ENCODE measurements at regions not wholly inside any gene's neighbourhood (a gene's known extent, or its start where the extent isn't known, plus 50 kb on each side); places are given as distances from the start of the nearest gene placed in this dataset.

GRCh38 chr15:62874959-62875625, 167.5 kb upstream of the TPM1 start:
- TF ChIP-seq REST (IDR thresholded peaks at IDR 0.05; ENCODE audit: insufficient replicate concordance, low read depth): no peak
- TF ChIP-seq POLR2AphosphoS5 (IDR thresholded peaks at IDR 0.05; ENCODE audit: low read depth): no peak
- TF ChIP-seq SPI1 (IDR thresholded peaks at IDR 0.05; ENCODE audit: borderline replicate concordance, low read depth): no peak
- no peak for TF ChIP-seq CTCF (IDR thresholded peaks at IDR 0.05; ENCODE audit: insufficient read depth, low read length)
- no peak for TF ChIP-seq GABPA (IDR thresholded peaks at IDR 0.05; ENCODE audit: low read depth)
- H3K27ac ChIP-seq (replicated peaks): no peak overlapping the region
- DNase-seq (ENCODE audit: low read depth in 1 of 2, low spot score in 1 of 2): no peak
- peaks cover 2% of the 10 kb centered on the region for H3K27me3 ChIP-seq (ENCODE audit: insufficient read depth, poor library complexity, severe bottlenecking)
- no peak overlapping the region for H3K4me3 ChIP-seq (replicated peaks; ENCODE audit: insufficient read depth, low read length)

- no peak for TF ChIP-seq REST (IDR thresholded peaks at IDR 0.05; ENCODE audit: insufficient replicate concordance, low read depth)
- Histone ChIP-seq H3K4me3 (replicated peaks; ENCODE audit: insufficient read depth, low read length) (no peak overlapping the region), H3K27me3 (ENCODE audit: insufficient read depth, poor library complexity, severe bottlenecking) (peaks cover 2% of the 10 kb centered on the region), H3K27ac (replicated peaks) (no peak overlapping the region)
- DNase-seq (ENCODE audit: low read depth in 1 of 2, low spot score in 1 of 2): no peak
These were observed 166.9 kb upstream of the TPM1 start for GRCh38 chr15:62875626-62876021.

GRCh38 chr15:62877276-62877857, 165.2 kb upstream of the TPM1 start:
- no peak overlapping the region for H3K4me3 ChIP-seq (replicated peaks; ENCODE audit: insufficient read depth, low read length)
- TF ChIP-seq POLR2AphosphoS5 (IDR thresholded peaks at IDR 0.05; ENCODE audit: low read depth) (no peak), REST (IDR thresholded peaks at IDR 0.05; ENCODE audit: insufficient replicate concordance, low read depth) (no peak), CTCF (IDR thresholded peaks at IDR 0.05; ENCODE audit: insufficient read depth, low read length) (no peak), GABPA (IDR thresholded peaks at IDR 0.05; ENCODE audit: low read depth) (no peak), SPI1 (IDR thresholded peaks at IDR 0.05; ENCODE audit: borderline replicate concordance, low read depth) (no peak)
- H3K27me3 ChIP-seq (ENCODE audit: insufficient read depth, poor library complexity, severe bottlenecking): peaks cover 2% of the 10 kb centered on the region
- no peak overlapping the region for H3K27ac ChIP-seq (replicated peaks)
- DNase-seq (ENCODE audit: low read depth in 1 of 2, low spot score in 1 of 2): no peak
